Renal cortex interstitium (tissue), 11 donors: ENCODE measurements at regions not wholly inside any gene's neighbourhood (a gene's known extent, or its start where the extent isn't known, plus 50 kb on each side); places are given as distances from the start of the nearest gene placed in this dataset.
"Not testable (repeated sequence)": the region's sequence is repeated elsewhere in the genome, so short reads cannot be mapped to it uniquely, and the experiment has no call there.

Experiments
- DNase-seq, 11 donors: peaks; one replicate each; pipeline ENCODE4 v3.0.0-alpha.2; 2013; ENCODE audit warnings: low read depth in 9 of 11, low spot score in 4 of 11; ENCODE audit errors: extremely low read depth in 1 of 11

DNA sequence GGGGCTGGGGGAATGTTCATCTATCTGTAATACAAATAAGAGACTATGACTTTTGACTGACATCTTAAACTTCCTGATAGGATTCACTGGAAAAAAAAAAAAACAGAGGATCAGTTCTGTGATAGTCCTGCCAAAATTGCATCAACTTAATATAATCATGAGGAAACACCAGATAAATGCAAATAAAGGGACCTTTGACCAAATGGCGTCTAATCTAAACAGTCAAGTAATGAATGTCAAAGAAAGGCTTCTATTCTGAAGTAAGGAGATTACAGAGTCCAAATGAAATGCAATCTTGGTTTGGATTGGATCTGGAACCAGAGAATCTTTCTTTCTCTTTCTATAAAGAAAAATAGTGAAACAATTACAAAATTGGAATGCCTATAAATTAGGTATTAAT is 513.4 kb downstream of the KCNT2 start:
- no peak for DNase-seq

DNA sequence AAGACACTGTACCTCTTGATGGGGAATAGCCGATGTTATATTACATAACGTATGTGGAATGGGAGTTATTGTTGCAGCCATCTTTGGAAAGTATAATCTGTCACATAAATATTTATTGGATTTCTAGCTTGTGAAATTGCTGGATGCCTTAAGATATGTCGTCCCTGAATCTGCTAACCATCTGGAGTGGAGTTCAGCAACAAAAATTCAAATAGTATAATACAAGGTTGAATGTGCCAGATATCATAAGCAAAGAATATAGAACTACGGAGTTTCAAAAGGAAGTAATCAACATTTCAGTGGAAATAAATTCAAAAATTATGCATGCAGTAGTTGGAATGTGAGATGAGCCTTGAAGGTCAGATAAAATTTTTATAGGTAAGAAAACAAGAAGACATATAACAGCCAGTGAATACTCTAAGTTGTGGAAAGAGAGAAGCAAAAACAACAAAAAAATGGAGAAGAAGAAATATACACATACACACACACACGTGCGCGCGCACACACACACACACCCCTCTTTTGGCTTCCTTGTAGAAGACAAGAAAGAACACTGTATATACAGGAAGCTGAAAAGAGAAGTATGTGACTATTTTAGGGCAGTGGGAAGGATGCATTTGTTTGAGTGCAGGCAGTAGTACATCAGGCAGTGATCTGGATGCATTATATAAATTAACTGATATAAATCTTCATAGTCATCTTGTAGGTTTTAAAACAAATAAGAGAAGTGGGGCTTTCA is 516.7 kb downstream of the KCNT2 start:
- DNase-seq, result no peak

DNA sequence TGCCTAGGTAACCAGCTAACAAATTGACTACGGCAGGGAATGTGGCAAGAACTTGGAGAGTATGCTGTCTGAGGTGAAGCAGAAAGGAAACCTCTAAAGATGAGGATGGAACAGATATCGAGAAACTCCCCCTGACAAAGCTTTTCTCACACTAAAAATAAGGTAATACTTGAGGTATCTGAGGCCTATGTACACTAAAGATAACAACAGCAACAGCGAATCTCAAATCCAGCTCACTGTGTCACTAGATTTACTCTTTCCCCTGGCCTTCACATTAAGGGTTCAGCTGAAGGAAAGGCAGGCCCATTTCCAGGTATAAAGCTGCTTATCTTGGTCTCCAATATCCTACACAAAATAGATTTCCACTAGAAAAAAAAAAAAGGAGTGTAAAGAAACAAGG is 518.0 kb downstream of the KCNT2 start:
- no peak for DNase-seq

DNA sequence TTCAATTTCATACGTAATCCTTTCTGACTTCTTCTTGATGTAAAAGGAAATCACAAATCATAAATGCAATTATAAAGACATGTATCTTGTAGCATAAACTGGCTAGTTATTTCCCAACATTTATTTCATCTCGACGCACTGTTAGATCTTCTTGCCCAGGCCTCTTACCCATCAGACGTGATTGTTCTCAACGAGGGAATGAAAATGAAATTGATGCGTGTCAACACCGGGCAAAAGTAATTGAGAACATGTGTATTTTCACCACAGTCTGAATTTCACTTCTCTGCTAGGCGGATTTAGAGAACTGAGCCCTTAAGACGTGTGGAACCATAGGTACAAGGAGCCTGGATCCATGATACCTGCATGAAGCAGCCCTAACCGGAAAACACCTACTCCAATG is 519.7 kb downstream of the KCNT2 start:
- no peak for DNase-seq

DNA sequence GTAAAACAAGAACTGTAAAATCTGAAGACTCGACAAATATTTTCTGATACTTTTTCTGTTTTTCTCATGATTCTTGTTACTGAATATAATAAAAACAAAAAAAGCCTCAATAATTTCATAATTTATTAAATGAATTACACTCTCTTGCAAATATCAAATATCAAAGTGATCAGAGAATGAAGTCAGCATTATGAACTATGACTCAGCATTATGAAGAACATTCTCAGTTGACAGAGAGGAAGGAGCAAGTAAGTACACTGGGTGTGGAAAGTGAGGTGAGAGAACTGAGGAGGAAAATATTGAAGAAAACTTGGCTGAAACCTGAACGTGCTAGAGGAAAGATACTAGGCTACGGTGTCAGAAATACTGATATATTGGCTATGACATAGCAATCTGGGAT is 529.5 kb downstream of the KCNT2 start:
- no peak for DNase-seq

DNA sequence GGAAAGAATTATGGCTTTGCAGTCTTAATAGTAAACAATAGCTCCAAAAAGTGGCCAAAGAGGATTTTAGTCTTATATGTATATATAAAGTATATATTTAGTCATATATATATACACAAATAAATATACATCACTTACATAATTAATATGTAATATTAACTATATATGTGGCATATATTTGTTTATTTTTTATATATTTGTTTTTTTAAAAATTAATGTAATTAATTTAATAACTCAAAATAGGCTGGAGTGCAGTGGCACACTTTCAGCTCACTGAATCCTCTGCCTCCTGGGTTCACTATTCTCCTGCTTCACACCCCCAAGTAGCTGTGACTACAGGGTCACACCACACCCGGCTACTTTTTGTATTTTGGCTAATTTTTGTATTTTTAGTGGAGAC is 532.6 kb downstream of the KCNT2 start:
- no peak for DNase-seq

DNA sequence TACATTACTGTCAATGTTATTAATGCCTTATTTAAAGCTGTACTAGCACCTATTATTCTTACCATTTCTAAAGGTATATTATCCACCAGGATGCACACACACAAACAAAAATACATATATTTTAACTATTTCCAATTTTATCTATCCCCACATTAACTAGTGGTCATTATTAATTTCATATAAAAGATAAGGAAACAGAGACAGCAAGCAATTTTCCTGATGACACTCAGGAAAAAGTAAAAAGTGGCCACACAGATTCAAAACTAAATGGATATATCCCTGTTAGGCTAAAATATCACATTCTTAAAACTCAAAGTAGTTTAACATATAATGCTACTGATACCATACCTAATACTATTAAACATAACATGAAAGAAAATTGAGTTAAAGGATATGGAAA is 534.1 kb downstream of the KCNT2 start:
- DNase-seq, result no peak

DNA sequence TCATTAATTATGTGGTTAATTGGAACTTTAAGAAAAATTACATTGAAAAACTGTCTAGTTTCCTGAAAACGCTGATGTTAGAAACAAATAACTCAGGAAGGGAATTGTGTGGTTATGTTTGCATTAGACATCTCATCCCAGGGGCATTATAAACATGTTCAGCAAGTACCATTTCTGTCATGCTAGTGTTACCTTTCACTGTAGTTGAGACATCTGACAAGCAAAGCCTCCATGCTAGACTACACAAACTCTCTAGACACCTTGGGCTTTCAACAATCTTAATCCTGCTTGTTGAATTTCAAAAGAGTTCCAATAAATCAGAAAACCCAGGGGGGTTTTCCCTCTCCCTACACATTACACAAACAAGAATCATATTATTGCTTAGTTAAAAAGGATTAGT is 536.8 kb downstream of the KCNT2 start:
- no peak for DNase-seq

DNA sequence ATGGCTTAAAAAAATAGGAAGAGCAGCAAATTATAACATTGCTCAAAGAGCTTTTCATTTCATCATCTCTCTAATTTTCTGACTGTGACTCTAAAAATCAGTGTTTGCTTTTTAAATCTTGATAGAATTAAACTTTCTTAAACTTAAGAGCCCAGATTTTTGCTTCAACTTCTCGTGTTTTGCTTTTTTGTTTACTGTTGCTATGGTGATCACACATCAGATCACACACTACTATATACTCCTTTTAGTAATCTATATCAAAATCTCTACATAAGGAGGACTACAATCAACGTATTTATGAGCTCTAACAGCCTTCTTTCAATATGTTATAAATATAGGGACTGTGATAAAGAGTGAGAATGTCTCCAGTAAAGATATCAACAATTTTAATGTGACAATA is 537.3 kb downstream of the KCNT2 start:
- no peak for DNase-seq

DNA sequence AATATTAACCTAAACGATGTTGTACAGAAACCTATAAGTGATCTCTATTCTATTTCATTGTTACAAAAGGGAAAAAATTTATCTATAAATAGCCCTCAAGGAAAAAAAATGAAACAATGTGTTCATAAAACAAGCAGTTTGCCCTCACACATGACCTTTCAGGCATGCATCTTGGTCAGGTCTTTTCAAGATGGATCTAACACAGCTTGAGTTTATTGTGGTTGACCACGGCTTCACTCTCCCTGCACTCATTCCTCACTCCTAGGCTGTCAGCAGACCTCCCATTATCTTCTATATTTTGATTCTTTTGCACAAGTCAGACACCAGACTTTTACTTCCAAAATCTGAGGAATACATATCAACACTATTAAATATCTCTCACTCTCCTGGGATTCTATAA is 544.3 kb downstream of the KCNT2 start:
- DNase-seq, result no peak

DNA sequence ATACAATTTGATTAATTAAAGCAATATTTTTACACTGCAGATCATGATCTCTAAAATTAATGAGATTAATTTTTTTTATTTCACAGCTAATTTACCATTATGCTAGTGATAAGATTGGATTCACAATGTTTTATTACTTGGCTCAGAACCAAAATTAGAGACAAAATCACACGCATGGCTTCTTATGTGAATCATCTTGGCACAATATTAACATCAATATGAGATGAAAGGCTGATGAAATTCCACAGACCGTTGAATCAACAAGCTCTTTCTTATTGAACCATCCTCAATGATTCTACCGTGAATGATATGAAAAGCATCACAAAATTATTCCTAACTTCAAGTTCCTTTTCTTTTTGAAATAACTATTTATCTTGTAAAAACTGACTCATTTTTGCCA is 544.9 kb downstream of the KCNT2 start:
- DNase-seq, result no peak

DNA sequence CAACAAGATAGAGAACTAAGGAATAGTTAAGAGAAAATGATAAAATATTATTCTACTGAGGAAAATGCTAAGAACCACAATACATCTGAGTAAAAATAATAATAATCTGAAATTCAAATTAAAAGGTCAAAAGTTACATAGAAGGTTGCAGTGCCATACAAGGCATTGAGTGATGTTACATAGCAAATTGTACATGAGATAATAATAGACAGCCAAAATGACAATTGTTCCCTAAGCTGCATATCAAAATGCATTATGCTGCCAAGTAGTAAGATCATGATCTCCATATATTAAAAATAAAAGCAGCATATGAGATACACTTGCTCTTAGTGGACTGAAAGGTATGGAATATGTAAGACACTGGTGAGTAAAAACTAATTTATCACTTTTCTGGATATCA is 547.7 kb downstream of the KCNT2 start:
- no peak for DNase-seq

DNA sequence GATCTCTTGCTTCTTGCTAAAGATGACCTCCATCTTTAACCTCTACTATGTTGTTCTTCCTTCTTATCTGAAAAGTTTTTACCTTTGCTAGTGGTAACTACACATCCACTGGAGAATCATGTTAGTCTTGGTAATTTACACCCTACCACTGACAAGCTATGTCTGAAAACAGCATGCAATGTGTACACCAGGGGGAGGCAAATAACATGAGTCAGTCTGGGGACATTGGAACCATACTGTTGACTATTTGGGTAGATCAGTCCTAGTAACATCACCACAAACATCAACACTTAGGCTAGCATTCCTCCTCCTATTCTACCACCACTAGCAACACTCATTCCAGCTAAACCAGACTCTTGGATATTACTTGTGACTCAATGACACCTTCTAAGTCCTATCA is 549.0 kb downstream of the KCNT2 start:
- DNase-seq, result no peak

DNA sequence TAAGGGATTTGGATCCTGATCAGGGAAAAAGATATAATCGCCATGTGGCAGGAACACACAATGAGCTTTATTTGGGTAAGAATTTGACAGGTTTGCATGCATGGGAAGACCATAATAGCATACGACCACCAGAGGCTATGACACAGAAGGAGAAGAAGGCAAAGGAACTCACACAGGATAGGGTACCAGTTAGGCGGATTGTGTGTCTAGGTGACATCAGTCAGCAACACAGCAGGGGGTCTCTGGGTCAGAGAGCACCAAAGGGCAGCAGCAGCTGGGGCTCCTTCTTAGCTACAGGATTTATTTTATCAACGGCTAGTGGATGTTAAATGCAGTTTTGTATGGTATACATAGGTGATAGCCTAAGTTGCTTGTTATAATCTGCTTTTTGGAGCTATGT is 551.3 kb downstream of the KCNT2 start:
- no peak for DNase-seq

DNA sequence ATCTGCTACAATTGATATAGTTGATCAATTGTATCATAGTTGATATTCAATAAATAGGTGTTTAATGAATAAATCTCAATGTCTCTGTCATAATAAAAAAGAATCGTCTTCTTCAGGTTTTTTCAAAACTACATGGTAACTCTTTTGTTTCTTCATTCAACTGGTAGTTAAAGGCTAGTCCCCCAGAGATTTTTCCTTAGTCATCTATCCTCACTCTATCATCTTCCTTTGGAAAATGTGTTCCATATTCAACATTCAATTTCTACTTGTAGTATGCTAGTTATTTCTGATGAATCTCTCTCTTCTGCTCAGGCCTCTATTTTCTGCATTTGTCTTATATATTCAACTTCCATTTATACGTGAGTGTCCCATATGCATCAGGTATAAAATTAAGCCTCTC is 558.8 kb downstream of the KCNT2 start:
- DNase-seq, result no peak

DNA sequence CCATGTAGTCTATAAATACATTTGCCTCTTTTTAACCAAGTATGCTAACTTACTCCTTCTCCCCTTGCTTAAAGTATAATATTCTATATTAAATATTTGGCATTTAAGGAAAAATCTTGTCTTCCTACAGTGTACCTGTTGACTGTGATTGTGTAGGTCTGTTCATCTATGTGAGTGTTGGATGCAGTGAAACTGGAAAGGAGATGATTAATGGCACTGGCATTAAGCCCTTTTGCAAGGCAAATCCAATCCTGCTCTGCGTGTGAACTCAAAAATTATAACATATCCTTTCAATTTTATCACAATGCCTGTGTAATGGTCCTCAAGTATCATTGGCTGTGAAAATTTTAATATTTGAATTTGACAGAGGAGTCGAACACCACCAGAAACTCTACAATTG is 565.0 kb downstream of the KCNT2 start:
- no peak for DNase-seq

DNA sequence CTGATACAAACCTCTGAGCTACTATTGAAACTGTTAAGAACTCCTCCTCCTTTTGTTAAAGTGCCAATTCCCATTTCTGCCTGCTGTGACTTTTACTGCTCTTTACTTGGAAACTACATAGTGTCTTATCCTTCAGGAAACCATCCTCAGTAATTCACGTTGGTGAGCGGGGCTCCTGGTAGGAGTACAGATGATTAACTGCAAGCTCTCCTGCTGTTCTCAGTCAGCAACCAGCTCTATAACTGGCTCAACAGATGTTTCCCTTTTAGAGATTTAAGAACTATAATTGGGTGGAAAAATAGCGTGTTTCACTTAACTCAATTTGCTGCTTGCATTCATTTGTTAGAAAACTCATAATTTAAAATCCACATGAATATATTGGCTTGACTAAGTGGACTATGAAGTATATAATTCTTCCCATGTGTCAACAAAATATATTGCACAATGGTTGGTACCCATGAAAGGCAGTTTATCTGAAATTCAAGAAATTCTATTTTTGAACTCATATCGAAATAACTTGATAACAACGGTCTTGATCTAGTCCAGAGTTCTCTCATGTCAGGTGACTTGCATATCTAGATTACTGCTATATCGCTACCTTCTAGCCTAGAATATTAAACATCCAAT is 574.0 kb downstream of the KCNT2 start:
- DNase-seq, result no peak

DNA sequence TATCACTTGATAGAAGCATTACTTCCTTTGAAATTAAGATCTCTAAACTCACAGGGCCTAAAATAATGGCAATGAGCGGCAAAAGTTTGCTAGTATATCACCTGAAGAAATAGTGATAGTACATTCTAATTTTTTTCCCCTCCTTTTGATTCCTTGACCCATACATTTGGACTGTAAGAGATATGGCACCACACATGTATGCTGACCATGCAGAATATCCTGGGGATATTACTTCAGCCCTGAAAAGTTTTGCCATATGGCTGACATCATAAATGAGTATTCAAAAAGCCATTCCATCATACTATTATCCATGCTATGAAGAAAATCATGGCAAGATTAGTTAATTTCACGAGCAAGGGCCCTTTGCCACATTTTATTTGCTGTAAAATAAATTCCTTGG is 576.9 kb downstream of the KCNT2 start:
- DNase-seq, result not testable (repeated sequence)

DNA sequence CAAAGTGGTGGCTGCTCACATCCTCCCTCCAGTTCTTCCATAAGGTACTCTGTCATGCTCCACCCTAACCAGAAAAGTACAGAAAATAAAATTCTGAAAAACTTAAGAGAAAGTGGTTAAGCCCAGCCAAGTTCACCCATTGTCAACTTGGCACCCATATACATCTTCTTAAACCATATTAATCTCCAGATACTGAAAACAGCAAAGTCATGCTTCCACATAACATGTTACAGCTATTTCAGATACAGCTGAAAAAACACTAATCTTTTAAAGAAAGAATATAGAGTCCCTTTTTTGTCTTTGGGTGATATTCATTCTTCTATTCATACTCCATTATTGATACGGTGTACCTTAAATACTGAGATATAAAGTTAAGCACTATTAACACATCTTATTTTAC is 577.8 kb downstream of the KCNT2 start:
- no peak for DNase-seq

DNA sequence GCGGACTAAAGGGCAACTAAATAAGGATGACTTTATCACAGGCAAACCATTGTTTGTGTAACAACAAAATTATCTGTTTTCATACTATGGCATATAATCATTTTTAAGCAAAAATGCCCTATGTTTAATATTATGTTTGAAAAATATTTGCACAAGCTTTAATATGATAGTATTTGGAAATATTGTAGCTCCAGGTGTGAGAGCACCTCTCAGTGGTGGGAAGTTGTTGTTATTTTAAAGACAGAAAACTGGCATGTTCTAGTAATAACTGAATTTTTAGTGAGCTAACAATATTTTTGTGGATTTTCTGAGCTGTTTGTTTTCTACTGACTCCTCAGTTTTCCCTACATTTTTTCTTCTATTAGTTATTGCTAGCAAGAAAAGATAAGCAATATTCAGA is 578.8 kb downstream of the KCNT2 start:
- no peak for DNase-seq

DNA sequence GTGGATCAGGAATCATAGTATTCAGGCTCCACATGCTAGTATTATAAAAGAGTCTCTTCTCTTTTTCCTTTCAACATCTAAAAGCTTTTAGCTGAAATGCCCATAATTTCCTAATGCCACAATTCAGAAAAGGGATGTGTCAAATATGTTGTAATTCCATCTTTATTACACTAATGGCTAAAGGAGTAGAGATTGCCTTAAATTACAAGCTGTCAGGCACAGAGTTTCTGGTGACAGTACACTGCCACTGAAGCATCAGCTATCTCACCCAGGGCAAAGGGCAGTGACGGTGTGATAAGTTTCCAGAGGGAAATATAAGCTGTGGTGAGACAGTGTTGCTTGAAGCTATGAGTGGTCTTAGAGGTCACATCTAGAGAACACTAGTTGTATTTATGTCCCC is 581.1 kb downstream of the KCNT2 start:
- DNase-seq, result no peak
